HL-60 (cell line): ENCODE measurements at regions not wholly inside any gene's neighbourhood (a gene's known extent, or its start where the extent isn't known, plus 50 kb on each side); places are given as distances from the start of the nearest gene placed in this dataset.

Experiments
- CTCF ChIP-seq: IDR thresholded peaks from one replicate; pipeline ENCODE4 v1.5.1; 2011; ENCODE audit warnings: low read length, control low read depth, inconsistent platforms; ENCODE audit not compliant: insufficient read depth
- GABPA ChIP-seq: IDR thresholded peaks from 2 replicates; pipeline ENCODE4 v1.6.1; 2012; ENCODE audit warnings: low read depth
- POLR2AphosphoS5 ChIP-seq: IDR thresholded peaks from 2 replicates; pipeline ENCODE4 v1.6.1; 2012; ENCODE audit warnings: low read depth
- REST ChIP-seq: IDR thresholded peaks from 2 replicates; pipeline ENCODE4 v1.6.1; 2012; ENCODE audit warnings: low read depth; ENCODE audit not compliant: insufficient replicate concordance
- SPI1 ChIP-seq: IDR thresholded peaks from 2 replicates; pipeline ENCODE4 v1.6.1; 2012; ENCODE audit warnings: low read depth, mild to moderate bottlenecking, borderline replicate concordance

GRCh38 chr12:87612996-87613395 is 416.2 kb downstream of the C12orf50 start:
- TF ChIP-seq CTCF (no peak), GABPA (no peak), REST (no peak), POLR2AphosphoS5 (no peak), SPI1 (no peak)
